ENCODE measurements at regions not wholly inside any gene's neighbourhood (a gene's known extent, or its start where the extent isn't known, plus 50 kb on each side); places are given as distances from the start of the nearest gene placed in this dataset.

DNA sequence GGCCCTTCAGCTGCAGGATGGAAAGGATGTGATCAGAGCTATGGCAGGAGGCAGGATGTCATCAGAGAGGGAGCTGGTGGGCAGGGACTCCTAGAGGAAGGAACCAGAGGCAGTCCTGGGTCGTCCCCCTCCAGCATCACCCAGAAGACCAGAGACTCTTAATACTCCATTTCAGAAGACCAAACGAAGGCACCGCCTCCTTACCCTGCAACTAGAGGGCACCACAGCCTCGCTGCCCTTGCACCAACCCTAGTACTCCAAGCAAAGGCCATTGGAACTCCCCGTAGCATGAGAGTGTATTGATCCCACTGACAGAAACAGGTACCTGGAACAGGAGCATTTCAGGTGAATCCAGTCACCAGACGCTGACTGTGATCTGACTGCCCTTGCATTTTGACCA is 598.1 kb downstream of the NPHP4 start:
- Mint-ChIP-seq H3K9me3 (no peaks in the 10 kb centered on the region), H3K27ac (no peak overlapping the region), H3K27me3 (no peaks in the 10 kb centered on the region), H3K4me3 (no peak overlapping the region), H3K4me1 (peaks cover 20% of the 10 kb centered on the region), H3K36me3 (no peaks in the 10 kb centered on the region)
- DNase-seq, result no peak

DNA sequence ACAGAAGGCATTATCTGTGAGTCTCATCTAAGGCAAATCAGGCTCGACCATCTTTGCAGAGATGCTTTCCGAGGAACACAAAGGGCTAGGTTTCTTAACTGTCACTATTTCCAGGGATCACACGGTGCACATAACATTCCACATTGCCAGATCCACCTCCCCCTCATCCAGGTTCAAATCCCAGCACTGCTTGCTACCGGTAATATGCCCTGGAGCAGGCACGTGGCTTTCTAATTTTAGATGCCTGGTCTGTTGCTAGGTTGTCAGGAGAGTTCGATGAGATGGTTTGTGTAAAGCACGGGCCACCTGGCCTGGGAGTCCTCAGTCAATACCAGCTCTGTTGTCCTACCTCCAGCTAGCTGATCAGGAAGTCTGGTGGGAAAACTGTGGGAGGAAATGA is 598.6 kb downstream of the NPHP4 start:
- no peak overlapping the region for H3K27ac Mint-ChIP-seq
- DNase-seq, result no peak
- peaks cover 25% of the 10 kb centered on the region for H3K4me1 Mint-ChIP-seq
- H3K27me3 Mint-ChIP-seq, result no peaks in the 10 kb centered on the region
- H3K4me3 Mint-ChIP-seq, result no peak overlapping the region
- no peaks in the 10 kb centered on the region for H3K9me3 Mint-ChIP-seq
- H3K36me3 Mint-ChIP-seq, result no peaks in the 10 kb centered on the region

DNA sequence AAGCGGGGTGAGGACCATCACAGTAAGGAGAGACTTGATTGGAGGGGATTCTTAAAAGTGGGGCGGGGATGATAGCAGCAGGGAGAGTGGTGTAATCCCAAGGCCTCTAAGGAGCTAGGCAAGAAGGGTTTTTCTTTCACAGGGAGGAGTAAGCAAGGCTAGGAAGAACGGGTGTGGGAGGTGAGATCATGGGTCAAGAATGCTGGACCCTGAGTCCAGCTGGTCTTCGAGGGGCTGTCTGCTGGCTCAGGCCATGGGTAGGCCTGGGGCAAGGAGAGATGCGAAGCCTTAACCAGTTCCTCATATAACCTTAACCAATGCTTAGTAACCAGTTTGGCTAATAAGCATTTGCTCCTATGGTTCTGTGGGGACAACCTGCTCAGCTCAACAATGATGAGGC is 599.1 kb downstream of the NPHP4 start:
- H3K4me1 Mint-ChIP-seq, result peaks cover 28% of the 10 kb centered on the region
- DNase-seq, result no peak
- no peak overlapping the region for H3K4me3 Mint-ChIP-seq
- no peak overlapping the region for H3K27ac Mint-ChIP-seq
- no peaks in the 10 kb centered on the region for H3K27me3 Mint-ChIP-seq
- no peaks in the 10 kb centered on the region for H3K36me3 Mint-ChIP-seq
- H3K9me3 Mint-ChIP-seq, result no peaks in the 10 kb centered on the region

DNA sequence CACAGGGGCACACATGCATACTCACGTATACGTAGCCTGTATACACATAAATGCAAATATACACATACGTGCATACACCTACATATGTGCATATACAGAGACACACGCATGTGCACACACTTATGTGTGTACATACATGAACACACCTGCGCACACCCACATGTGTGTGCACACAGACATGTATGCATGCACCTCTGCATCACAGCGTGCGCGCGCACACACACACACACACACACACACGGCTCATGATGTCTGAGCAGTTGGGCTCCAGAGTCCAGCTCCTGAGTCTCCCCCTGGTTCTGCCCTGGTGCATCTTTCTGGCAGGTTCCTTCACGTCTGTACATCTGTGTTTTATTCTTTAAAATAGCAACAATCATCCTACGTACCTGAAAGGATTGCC is 600.5 kb downstream of the NPHP4 start:
- Mint-ChIP-seq H3K36me3 (no peaks in the 10 kb centered on the region), H3K4me3 (no peak overlapping the region), H3K9me3 (no peaks in the 10 kb centered on the region), H3K4me1 (peaks cover 28% of the 10 kb centered on the region), H3K27me3 (no peaks in the 10 kb centered on the region), H3K27ac (no peak overlapping the region)
- DNase-seq, result no peak

DNA sequence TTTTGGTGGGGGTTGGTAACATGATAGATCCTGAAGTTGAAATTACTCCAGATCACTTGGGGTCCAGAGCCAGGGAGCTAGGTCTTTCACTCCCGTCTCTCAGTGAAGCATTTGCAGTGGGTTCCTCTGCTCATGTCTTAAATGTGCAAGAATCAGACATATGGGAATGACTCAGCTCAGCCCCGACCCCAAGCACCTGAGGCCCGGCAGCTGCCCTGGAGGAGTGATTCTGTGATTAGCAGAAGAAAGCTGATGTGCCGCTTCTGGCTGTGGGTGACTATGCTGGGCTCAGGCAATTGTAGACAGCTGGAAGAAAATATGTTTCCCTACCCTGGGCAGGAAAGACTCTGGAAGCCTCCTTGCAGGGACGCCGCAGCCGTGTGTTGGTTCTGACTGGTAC is 601.7 kb downstream of the NPHP4 start:
- DNase-seq, result peak; percentile 13
- Mint-ChIP-seq H3K36me3 (no peaks in the 10 kb centered on the region), H3K9me3 (no peaks in the 10 kb centered on the region), H3K4me3 (no peak overlapping the region), H3K4me1 (peaks cover 28% of the 10 kb centered on the region), H3K27ac (no peak overlapping the region), H3K27me3 (no peaks in the 10 kb centered on the region)

DNA sequence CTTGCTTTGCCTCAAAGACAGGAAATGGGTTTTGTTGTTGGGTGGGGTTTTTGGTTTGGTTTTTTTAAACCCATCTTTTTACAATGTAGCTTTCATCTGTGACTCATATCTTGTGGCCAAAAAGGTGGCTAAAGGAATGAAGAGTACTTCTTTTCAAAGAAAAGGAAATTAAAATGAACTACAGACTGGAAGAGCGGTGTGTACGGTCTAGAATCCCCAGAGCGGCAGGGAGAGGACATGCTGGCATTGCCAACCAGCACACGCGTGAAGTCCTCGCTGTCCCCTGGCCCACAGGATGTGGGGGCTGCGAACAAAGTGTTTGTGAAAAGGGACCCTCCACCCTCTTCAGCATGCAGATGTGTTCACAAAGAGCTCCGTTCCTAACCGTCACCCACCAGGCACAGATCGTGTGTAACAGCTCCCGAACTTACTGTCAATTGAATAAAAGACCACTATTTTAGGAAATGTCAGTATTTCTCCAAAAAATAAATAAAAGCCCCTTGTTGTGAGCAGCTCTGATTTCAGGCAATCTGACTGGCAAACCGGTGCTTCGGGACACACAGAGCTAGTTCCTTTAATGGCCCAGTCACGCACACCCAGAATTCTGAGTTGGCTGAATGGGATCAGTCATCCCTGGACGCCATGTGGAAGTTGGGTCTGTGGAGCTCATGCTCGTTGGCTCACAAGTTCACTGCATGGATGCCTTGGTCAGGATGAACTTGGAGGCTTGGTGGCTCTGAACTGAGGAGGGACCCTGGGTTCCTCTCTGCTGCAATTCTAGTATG is 602.9 kb downstream of the NPHP4 start:
- DNase-seq, result no peak
- peaks cover 28% of the 10 kb centered on the region for H3K4me1 Mint-ChIP-seq
- H3K4me3 Mint-ChIP-seq, result peak overlapping the region; percentile 56

DNA sequence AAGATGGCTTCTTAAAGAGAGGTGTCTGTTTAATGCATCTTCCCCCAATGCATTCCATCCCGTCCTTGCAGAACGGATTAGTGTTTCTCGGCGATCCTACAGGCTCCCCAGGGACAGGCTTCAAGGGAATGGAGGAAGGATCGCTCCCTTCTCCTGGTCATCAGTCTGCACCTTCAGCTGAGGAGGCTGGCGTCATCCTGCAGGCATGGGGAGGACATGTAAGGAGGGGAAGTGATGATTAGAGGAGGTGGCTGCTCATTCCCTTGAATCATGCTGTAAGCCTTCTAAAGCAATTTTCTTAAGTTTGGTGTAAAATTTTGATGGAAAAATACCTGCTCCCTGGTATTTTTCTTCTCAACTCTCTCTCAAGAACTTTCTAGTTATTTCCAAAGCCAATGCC is 603.6 kb downstream of the NPHP4 start:
- Mint-ChIP-seq H3K27me3 (no peaks in the 10 kb centered on the region), H3K27ac (peak overlapping the region; percentile 78), H3K4me1 (peaks cover 24% of the 10 kb centered on the region), H3K4me3 (no peak overlapping the region), H3K9me3 (no peaks in the 10 kb centered on the region), H3K36me3 (no peaks in the 10 kb centered on the region)
- DNase-seq, result no peak

More for the DNA sequence above, 602.9 kb downstream of the NPHP4 start:
- no peaks in the 10 kb centered on the region for H3K36me3 Mint-ChIP-seq
- peak overlapping the region; percentile 78 for H3K27ac Mint-ChIP-seq
- no peaks in the 10 kb centered on the region for H3K27me3 Mint-ChIP-seq
- H3K9me3 Mint-ChIP-seq, result no peaks in the 10 kb centered on the region

DNA sequence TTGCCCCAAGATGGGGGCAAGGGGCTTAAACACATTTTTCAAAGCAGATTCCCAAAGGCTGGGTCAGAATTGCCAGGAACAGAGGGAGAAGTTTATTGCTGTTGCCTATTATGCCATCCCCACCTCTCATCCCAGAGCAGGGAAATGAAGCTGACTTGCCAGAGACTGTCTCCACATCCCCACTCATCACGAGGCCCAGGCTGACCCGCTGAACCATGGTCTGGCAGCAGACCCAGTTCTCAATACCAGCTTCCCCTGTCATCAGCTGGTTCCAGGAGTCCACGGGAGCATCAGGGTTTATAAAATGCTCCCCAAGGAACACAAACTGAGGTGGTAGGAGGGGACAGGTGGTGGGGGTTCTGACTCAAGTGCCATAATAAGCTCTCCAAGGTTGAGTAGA is 605.9 kb downstream of the NPHP4 start:
- no peak for DNase-seq
- Mint-ChIP-seq H3K4me1 (peaks cover 20% of the 10 kb centered on the region), H3K27me3 (no peaks in the 10 kb centered on the region), H3K36me3 (no peaks in the 10 kb centered on the region), H3K9me3 (no peaks in the 10 kb centered on the region), H3K4me3 (no peak overlapping the region), H3K27ac (no peak overlapping the region)

DNA sequence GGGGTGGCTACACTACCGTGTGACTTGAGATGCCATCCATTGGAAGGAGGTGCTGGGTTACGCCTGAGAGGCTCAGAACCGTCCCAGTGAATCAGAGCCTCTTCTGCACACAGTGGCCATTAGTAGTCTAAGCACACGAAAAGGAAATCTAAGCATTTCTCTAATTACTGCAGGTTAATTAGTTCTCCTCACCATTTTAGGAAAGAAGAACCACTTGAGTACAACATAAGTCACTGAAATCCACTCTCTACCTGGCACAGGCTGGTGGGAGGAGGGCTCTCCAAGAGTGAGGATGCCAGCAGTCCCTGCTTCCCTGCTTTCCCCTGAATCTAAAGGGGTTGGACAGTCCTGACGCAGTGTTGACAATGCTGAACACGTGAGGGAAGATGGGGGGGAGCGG is 606.3 kb downstream of the NPHP4 start:
- H3K36me3 Mint-ChIP-seq, result no peaks in the 10 kb centered on the region
- peaks cover 20% of the 10 kb centered on the region for H3K4me1 Mint-ChIP-seq
- H3K9me3 Mint-ChIP-seq, result no peaks in the 10 kb centered on the region
- no peak overlapping the region for H3K4me3 Mint-ChIP-seq
- no peak for DNase-seq
- H3K27ac Mint-ChIP-seq, result no peak overlapping the region
- H3K27me3 Mint-ChIP-seq, result no peaks in the 10 kb centered on the region

DNA sequence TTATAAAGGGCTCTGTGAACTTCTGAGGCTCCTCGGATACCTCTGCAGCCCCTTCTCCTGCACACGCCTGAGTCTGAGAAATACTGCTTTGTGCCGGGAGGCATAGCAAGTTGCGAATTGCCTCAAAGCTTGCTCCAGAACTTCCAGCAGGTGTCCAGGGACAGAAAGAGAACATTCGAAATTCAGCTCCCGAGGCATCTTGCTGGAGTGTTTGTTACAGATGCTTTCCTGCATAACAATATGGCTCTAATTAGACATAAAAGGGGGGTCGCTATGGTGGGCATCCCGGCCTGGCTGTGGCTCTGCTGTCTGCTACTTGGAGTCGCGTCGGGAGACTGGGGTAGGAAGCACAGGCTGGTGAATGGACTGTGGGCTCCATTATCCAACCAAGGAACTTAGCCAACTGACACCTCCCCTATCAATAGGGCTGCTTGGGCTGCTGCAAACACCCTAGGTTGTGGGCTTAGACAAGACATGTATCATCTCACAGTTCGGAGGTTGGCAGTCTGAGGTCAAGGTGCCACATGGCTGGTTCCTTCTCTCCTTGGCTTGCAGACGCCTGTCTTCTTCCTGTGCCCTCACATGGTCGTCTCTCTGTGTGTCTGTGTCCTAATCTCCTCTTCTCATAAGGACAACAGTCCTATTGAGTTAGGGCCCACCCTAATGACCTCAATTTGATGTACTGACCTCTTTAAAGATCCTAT is 607.0 kb downstream of the NPHP4 start:
- H3K27ac Mint-ChIP-seq, result no peak overlapping the region
- H3K4me1 Mint-ChIP-seq, result peaks cover 15% of the 10 kb centered on the region
- DNase-seq, result no peak
- no peaks in the 10 kb centered on the region for H3K27me3 Mint-ChIP-seq
- no peak overlapping the region for H3K4me3 Mint-ChIP-seq
- no peaks in the 10 kb centered on the region for H3K36me3 Mint-ChIP-seq
- no peaks in the 10 kb centered on the region for H3K9me3 Mint-ChIP-seq

DNA sequence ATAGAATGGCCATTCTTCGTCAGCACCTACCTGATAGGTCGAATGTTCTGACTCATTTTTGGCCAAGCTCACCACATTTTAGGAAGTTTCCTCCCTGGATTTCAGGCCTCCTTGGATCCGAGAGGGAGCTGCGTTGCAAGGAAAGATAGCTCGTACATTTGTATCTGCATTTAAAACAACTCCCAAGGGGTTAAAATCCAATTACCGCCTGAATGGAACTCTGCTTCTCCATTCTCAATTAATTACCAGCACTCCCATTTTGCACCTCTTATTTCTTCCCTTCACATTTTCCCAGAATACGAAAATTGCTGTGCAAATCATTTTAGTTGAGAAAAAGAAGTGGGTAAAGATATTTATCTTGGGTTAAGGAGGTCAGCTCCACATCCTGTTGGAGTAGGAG is 610.7 kb downstream of the NPHP4 start:
- no peak overlapping the region for H3K27ac Mint-ChIP-seq
- no peak for DNase-seq
- no peaks in the 10 kb centered on the region for H3K27me3 Mint-ChIP-seq
- no peak overlapping the region for H3K4me3 Mint-ChIP-seq
- H3K4me1 Mint-ChIP-seq, result no peaks in the 10 kb centered on the region
- H3K9me3 Mint-ChIP-seq, result no peaks in the 10 kb centered on the region
- H3K36me3 Mint-ChIP-seq, result no peaks in the 10 kb centered on the region

DNA sequence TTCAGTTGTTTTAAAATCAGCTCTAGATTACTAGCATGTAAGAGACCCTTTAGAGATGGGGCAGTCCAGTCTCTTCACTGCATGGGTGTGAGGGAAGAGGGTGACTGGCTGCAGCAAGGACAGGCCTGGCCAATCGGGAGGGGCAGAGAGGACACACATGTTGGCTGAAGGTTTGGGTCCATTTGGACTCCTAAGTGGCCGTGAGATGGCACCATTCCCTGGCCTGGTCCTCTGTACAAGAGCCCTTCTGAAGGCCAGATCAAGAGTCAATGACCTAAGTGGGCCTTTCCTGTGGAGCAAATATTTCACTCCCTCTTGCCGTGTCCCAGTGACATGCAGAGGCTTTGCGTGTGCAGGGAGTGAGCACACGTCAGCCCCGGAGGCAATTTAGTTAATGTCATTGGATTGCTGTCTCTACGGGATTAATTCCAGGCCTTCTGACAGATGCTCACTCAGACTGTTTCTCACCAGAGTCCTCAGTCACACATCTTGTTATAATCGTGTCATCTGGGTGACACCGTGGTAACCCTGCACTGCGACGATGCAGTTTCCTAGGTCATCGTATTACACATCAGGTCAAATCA is 613.0 kb downstream of the NPHP4 start:
- H3K4me1 Mint-ChIP-seq, result no peaks in the 10 kb centered on the region
- no peaks in the 10 kb centered on the region for H3K36me3 Mint-ChIP-seq
- no peaks in the 10 kb centered on the region for H3K9me3 Mint-ChIP-seq
- no peak overlapping the region for H3K4me3 Mint-ChIP-seq
- no peak overlapping the region for H3K27ac Mint-ChIP-seq
- no peak for DNase-seq
- no peaks in the 10 kb centered on the region for H3K27me3 Mint-ChIP-seq

DNA sequence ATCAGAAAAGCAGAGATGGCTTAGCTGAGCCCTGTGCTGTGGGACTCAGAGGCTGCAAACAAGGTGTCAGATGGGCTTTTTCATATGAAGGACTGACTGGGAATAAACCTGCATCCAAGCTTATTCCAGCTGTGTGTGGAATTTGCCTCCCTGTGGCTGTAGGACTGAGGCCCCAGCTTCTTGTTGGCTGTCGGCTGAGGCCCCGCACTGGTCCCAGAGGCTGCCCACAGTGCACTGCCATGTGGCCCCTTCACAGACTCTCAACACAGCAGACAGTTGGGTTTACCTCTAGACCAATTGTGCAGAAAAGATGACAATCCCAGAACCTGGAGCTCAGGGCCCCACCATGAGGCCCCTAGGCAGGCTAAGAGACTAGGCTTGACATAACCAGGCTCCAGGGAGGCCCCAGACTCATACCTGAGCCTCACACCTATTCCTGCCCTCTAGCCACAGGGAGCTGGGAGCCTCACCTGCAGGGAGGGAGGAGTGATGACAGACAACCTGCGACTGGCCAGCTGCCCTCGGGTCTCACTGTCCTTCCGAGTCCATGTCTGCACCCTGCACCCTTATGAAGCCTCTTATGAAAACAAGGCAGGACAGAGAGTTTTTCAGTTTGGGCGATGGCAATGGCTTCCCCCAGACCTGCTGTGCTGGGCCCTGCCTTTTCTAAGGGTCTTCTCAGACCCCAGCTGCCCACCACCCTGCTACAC is 615.5 kb downstream of the NPHP4 start:
- H3K27ac Mint-ChIP-seq, result no peak overlapping the region

DNA sequence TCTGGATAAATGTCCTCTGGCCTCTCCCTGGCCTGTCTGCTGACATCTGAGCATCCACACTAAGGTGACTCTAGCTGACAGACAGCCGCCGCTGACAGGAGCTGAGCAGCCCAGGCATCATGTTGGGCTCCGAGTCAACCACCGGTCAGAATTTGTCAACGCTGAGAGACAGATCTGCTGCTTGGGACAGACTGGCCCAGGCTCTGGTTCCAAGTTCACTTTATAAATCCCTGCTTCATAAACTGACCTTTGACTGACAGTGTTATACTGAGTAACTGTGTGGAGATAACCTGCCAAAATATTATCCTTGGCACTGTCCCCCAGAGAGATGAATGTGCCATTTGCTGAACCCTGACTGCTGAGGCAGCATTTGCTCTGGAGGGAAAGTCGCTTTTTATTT is 616.7 kb downstream of the NPHP4 start:
- H3K4me1 Mint-ChIP-seq, result peaks cover 5% of the 10 kb centered on the region

More for the DNA sequence above, 615.5 kb downstream of the NPHP4 start:
- Mint-ChIP-seq H3K27me3 (no peaks in the 10 kb centered on the region), H3K4me3 (no peak overlapping the region), H3K36me3 (peaks cover 1% of the 10 kb centered on the region), H3K4me1 (no peaks in the 10 kb centered on the region), H3K9me3 (peaks cover 8% of the 10 kb centered on the region)
- DNase-seq, result no peak

DNA sequence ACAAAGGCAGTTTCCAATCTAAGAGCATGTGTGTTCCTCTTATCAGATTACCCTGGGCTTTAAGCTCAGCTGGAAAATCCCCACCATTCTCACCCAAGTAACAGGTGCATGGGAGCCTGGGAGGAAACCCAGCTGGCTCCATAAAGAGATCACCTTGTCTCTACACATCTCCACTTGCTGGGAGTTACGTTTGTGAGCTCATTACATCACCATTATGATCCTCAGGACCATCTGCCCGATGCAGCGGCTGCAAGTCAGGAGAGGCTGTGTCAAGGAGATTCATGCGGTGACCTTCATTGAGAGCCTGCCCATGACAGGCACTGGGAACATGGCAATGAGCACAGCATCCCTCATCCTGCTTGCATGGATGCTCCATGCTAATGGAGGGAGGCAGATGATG is 618.0 kb downstream of the NPHP4 start:
- H3K36me3 Mint-ChIP-seq, result peaks cover 1% of the 10 kb centered on the region

More for the DNA sequence above, 616.7 kb downstream of the NPHP4 start:
- H3K4me3 Mint-ChIP-seq, result no peak overlapping the region
- H3K27ac Mint-ChIP-seq, result no peak overlapping the region
- peaks cover 8% of the 10 kb centered on the region for H3K9me3 Mint-ChIP-seq
- no peak for DNase-seq
- peaks cover 1% of the 10 kb centered on the region for H3K36me3 Mint-ChIP-seq
- no peaks in the 10 kb centered on the region for H3K27me3 Mint-ChIP-seq

More for the DNA sequence above, 618.0 kb downstream of the NPHP4 start:
- no peak overlapping the region for H3K4me3 Mint-ChIP-seq
- H3K27ac Mint-ChIP-seq, result no peak overlapping the region
- H3K9me3 Mint-ChIP-seq, result peaks cover 8% of the 10 kb centered on the region
- no peaks in the 10 kb centered on the region for H3K27me3 Mint-ChIP-seq
- peaks cover 10% of the 10 kb centered on the region for H3K4me1 Mint-ChIP-seq
- DNase-seq, result no peak
